ENCODE measurements at regions not wholly inside any gene's neighbourhood (a gene's known extent, or its start where the extent isn't known, plus 50 kb on each side); places are given as distances from the start of the nearest gene placed in this dataset.

- no peak overlapping the region for H2AFZ ChIP-seq (ENCODE audit: low read depth, low read length)
- H4K20me1 ChIP-seq (ENCODE audit: insufficient read depth, low read length): no peaks in the 10 kb centered on the region
- DNase-seq (no peak), ATAC-seq (ENCODE audit: insufficient read depth, low read depth) (no peak)
- H3K4me2 ChIP-seq (ENCODE audit: insufficient read depth, low read length): no peak overlapping the region
- H3K4me1 ChIP-seq (ENCODE audit: insufficient read depth, low read length): no peaks in the 10 kb centered on the region
- no peaks in the 10 kb centered on the region for H3K36me3 ChIP-seq (ENCODE audit: insufficient read depth, low read length)
- H3K9ac ChIP-seq (ENCODE audit: low read depth, low read length): no peak overlapping the region
- peaks cover 2% of the 10 kb centered on the region for H3K9me3 ChIP-seq (ENCODE audit: insufficient read depth, low read length, severe bottlenecking)
- H3K27ac ChIP-seq (ENCODE audit: low read length): no peak overlapping the region
- no peak overlapping the region for H3K4me3 ChIP-seq (ENCODE audit: low read depth in 1 of 2, low read length in 2 of 2)
- H3K79me2 ChIP-seq (ENCODE audit: insufficient read depth, low read length): no peaks in the 10 kb centered on the region
- TF ChIP-seq EZH2 (IDR thresholded peaks at IDR 0.05; ENCODE audit: borderline replicate concordance, low read depth, low read length, severe bottlenecking) (no peak), CTCF (IDR thresholded peaks at IDR 0.05; ENCODE audit: borderline replicate concordance, extremely low read depth, low read length, poor library complexity, severe bottlenecking) (no peak)
- H3K27me3 ChIP-seq (ENCODE audit: insufficient read depth, low read length, poor library complexity): no peaks in the 10 kb centered on the region
Measured at GRCh38 chr10:3996697-3997096, 211.7 kb upstream of the KLF6 start.

- H3K4me2 ChIP-seq (ENCODE audit: insufficient read depth, low read length): no peak overlapping the region
- ATAC-seq (ENCODE audit: insufficient read depth, low read depth) (no peak), DNase-seq (no peak)
Measured at GRCh38 chr10:3995302-3996210, 210.5 kb upstream of the KLF6 start.

DNA sequence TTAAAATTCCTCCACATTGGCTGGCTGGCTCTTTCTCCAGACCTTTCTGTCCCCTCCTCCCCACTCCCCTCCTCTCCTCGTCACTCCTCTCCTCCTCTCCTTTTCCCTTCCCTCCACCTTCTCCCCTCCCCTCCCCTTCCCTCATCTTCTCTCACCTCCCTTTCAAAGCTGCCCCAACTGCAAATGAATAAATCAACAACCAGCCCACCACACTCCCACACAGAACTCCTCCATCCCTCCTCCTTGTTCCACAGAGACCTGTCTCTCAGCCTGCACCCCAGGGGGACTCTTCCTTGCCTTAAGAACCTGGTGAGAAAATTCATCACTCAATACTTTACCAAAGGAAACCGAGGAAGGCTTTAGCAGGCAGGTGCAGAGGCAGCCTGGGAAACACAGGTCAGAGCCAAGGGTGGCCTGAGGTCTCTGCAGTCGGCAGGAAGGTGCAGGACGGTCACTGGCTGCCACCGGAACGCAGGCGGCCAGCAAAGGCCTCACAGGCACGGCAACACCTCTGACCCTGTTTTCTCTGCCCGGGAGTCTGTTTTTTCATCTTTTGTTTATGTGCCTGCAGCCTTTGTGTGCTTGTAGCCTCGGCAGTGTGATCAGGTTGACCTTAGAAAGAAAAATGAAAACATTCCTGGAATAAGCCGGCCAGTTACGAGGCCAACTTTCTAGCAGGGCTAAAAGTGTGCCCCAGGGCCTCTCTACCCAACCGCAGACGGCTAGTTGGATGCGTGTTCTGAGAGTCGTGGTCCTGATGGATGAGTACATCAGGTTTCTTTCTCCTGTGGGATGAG, 207.6 kb upstream of the KLF6 start:
- Histone ChIP-seq H3K27ac (ENCODE audit: low read length) (no peak overlapping the region), H3K9ac (ENCODE audit: low read depth, low read length) (no peak overlapping the region), H3K4me2 (ENCODE audit: insufficient read depth, low read length) (no peak overlapping the region), H3K79me2 (ENCODE audit: insufficient read depth, low read length) (no peaks in the 10 kb centered on the region), H3K27me3 (ENCODE audit: insufficient read depth, low read length, poor library complexity) (no peaks in the 10 kb centered on the region), H3K9me3 (ENCODE audit: insufficient read depth, low read length, severe bottlenecking) (no peaks in the 10 kb centered on the region), H2AFZ (ENCODE audit: low read depth, low read length) (no peak overlapping the region), H3K4me3 (ENCODE audit: low read depth in 1 of 2, low read length in 2 of 2) (no peak overlapping the region), H4K20me1 (ENCODE audit: insufficient read depth, low read length) (no peaks in the 10 kb centered on the region), H3K36me3 (ENCODE audit: insufficient read depth, low read length) (no peaks in the 10 kb centered on the region), H3K4me1 (ENCODE audit: insufficient read depth, low read length) (no peaks in the 10 kb centered on the region)
- TF ChIP-seq EZH2 (IDR thresholded peaks at IDR 0.05; ENCODE audit: borderline replicate concordance, low read depth, low read length, severe bottlenecking) (no peak), CTCF (IDR thresholded peaks at IDR 0.05; ENCODE audit: borderline replicate concordance, extremely low read depth, low read length, poor library complexity, severe bottlenecking) (no peak)
- DNase-seq: no peak
- ATAC-seq (ENCODE audit: insufficient read depth, low read depth): no peak

More at GRCh38 chr10:3995302-3996210, 210.5 kb upstream of the KLF6 start:
- Histone ChIP-seq H3K4me1 (ENCODE audit: insufficient read depth, low read length) (no peaks in the 10 kb centered on the region), H3K9me3 (ENCODE audit: insufficient read depth, low read length, severe bottlenecking) (peaks cover 2% of the 10 kb centered on the region), H3K36me3 (ENCODE audit: insufficient read depth, low read length) (no peaks in the 10 kb centered on the region), H3K27me3 (ENCODE audit: insufficient read depth, low read length, poor library complexity) (no peaks in the 10 kb centered on the region), H3K79me2 (ENCODE audit: insufficient read depth, low read length) (no peaks in the 10 kb centered on the region), H3K4me3 (ENCODE audit: low read depth in 1 of 2, low read length in 2 of 2) (no peak overlapping the region), H3K27ac (ENCODE audit: low read length) (no peak overlapping the region), H4K20me1 (ENCODE audit: insufficient read depth, low read length) (no peaks in the 10 kb centered on the region), H2AFZ (ENCODE audit: low read depth, low read length) (no peak overlapping the region), H3K9ac (ENCODE audit: low read depth, low read length) (no peak overlapping the region)
- TF ChIP-seq EZH2 (IDR thresholded peaks at IDR 0.05; ENCODE audit: borderline replicate concordance, low read depth, low read length, severe bottlenecking): no peak
- no peak for TF ChIP-seq CTCF (IDR thresholded peaks at IDR 0.05; ENCODE audit: borderline replicate concordance, extremely low read depth, low read length, poor library complexity, severe bottlenecking)

Measured in DND-41 (cell line).